T-cell (primary cell): ENCODE measurements at regions not wholly inside any gene's neighbourhood (a gene's known extent, or its start where the extent isn't known, plus 50 kb on each side); places are given as distances from the start of the nearest gene placed in this dataset.
A peak's percentile ranks its signal among the peaks of the same experiment; 100 is the strongest.
"Not testable (repeated sequence)": the region's sequence is repeated elsewhere in the genome, so short reads cannot be mapped to it uniquely, and the experiment has no call there.

ENCODE experiments used
- ATAC-seq, 4 experiments: fragments of 200-7000 bp in 3 of 4; fragments of 150-1000 bp in 1 of 4; cut with Tn5 transposase; replicated peaks in 1 of 4; 1 replicate in 3 of 4; 2 replicates in 1 of 4; pipeline ENCODE4 v1.10.0; 2021; ENCODE audit warnings: moderate library complexity in 3 of 4, mild to moderate bottlenecking in 2 of 4, moderate number of reproducible peaks in 1 of 4
- CTCF ChIA-PET, 2 donors: fragments of 300-600 bp; sonication (Branson Sonifier 250); formaldehyde crosslinking; loops; one replicate each; lab custom pipeline; 2022; ENCODE audit warnings: antibody characterized with exemption in 2 of 2; lab: Charles Lee
- POLR2A ChIA-PET, 2 donors: fragments of 300-600 bp; sonication (Branson Sonifier 250); formaldehyde crosslinking; loops; one replicate each; lab custom pipeline; 2022; ENCODE audit warnings: antibody characterized with exemption in 2 of 2; lab: Charles Lee
- DNase-seq, 35 experiments: peaks; one replicate each; pipeline versions ENCODE4 v3.0.0 to v3.0.0-alpha.2; 2013 to 2023
- H3K27ac ChIP-seq: one replicate; pipeline ENCODE4 v1.5.1; 2013; ENCODE audit warnings: low read length
- H3K27me3 ChIP-seq, 2 experiments: replicated peaks in 1 of 2; 1 replicate in 1 of 2; 2 replicates in 1 of 2; pipeline versions ENCODE4 v1.6.1 to v1.7.0; 2013; ENCODE audit warnings: low read length in 1 of 2, mixed read lengths in 1 of 2; ENCODE audit not compliant: control insufficient read depth in 2 of 2, insufficient read depth in 2 of 2; ENCODE audit errors: extremely low read depth in 1 of 2
- H3K36me3 ChIP-seq, 2 donors: 1 replicate in 1 of 2; 2 replicates in 1 of 2; pipeline versions ENCODE4 v1.6.1 to v1.7.0; 2013; ENCODE audit warnings: low read length in 1 of 2; ENCODE audit not compliant: control insufficient read depth in 2 of 2, insufficient read depth in 1 of 2; ENCODE audit errors: extremely low read depth in 1 of 2
- H3K4me1 ChIP-seq, 2 experiments: 1 replicate in 1 of 2; 2 replicates in 1 of 2; pipeline versions ENCODE4 v1.6.1 to v1.7.0; 2013; ENCODE audit warnings: low read length in 2 of 2, mixed read lengths in 1 of 2; ENCODE audit not compliant: insufficient read depth in 2 of 2, control insufficient read depth in 1 of 2; ENCODE audit errors: extremely low read depth in 1 of 2
- H3K4me3 ChIP-seq, 2 donors: 1 replicate in 1 of 2; 2 replicates in 1 of 2; pipeline versions ENCODE4 v1.5.1 to v1.7.0; 2013; ENCODE audit warnings: mild to moderate bottlenecking in 2 of 2, low read length in 1 of 2, moderate library complexity in 1 of 2; ENCODE audit not compliant: control insufficient read depth in 1 of 2; ENCODE audit errors: extremely low read depth in 1 of 2
- H3K9me3 ChIP-seq: 2 replicates; pipeline ENCODE4 v1.7.0; 2013
- H3K27ac Mint-ChIP-seq, 2 donors: one replicate each; pipeline ENCODE4 v1.8.0; 2020 to 2021; ENCODE audit warnings: mild to moderate bottlenecking in 2 of 2, mixed read lengths in 2 of 2
- H3K27me3 Mint-ChIP-seq, 2 donors: one replicate each; pipeline ENCODE4 v1.8.0; 2021 to 2022; ENCODE audit warnings: mixed read lengths in 2 of 2
- H3K36me3 Mint-ChIP-seq: one replicate; pipeline ENCODE4 v1.8.0; 2021; ENCODE audit warnings: mixed read lengths
- H3K4me1 Mint-ChIP-seq, 3 donors: one replicate each; pipeline ENCODE4 v1.8.0; 2020 to 2022; ENCODE audit warnings: mixed read lengths in 3 of 3, mild to moderate bottlenecking in 1 of 3
- H3K4me3 Mint-ChIP-seq, 3 donors: one replicate each; pipeline ENCODE4 v1.8.0; 2020 to 2022; ENCODE audit warnings: mild to moderate bottlenecking in 3 of 3, mixed read lengths in 3 of 3, moderate library complexity in 3 of 3
- H3K9me3 Mint-ChIP-seq, 3 donors: one replicate each; pipeline ENCODE4 v1.8.0; 2020 to 2022; ENCODE audit warnings: mixed read lengths in 3 of 3
- WGBS: methylation state at CpG from one replicate; pipeline ENCODE4 v1.1.5; 2013; ENCODE audit warnings: missing lambda C conversion rate; ENCODE audit not compliant: insufficient coverage; 5-methylcytosine and 5-hydroxymethylcytosine counted together

- H3K9me3 Mint-ChIP-seq: no peaks in the 10 kb centered on the region
- POLR2A ChIA-PET: no interaction called here
Observed at GRCh38 chr14:106459971-106460730, 933.8 kb downstream of the TMEM121 start.

GRCh38 chr14:106460916-106461315 is 934.5 kb downstream of the TMEM121 start:
- H3K27ac ChIP-seq: no peak overlapping the region
- no peaks in the 10 kb centered on the region for H3K36me3 ChIP-seq
- H3K4me1 ChIP-seq: no peaks in the 10 kb centered on the region
- Mint-ChIP-seq H3K27me3 (peaks cover 0 to 9% of the 10 kb centered on the region in 2 donors), H3K27ac (no peak overlapping the region), H3K4me3 (no peak overlapping the region), H3K9me3 (no peaks in the 10 kb centered on the region), H3K4me1 (peaks cover 0 to 6% (median 0%) of the 10 kb centered on the region in 3 donors), H3K36me3 (no peaks in the 10 kb centered on the region)
- H3K9me3 ChIP-seq: no peaks in the 10 kb centered on the region
- peaks cover 0 to 13% of the 10 kb centered on the region in 2 experiments for H3K27me3 ChIP-seq
- DNase-seq (no peak), ATAC-seq (no peak)
- CTCF ChIA-PET: interaction anchor here (0.6 to 1.2 kb wide), 3 partner anchors 58 to 237 kb away, joined by 3 to 5 read pairs (median 4); no protein-coding TSS in a partner anchor
- WGBS: 93% methylated on average over 5 of the region's 25 CpGs
- POLR2A ChIA-PET: no interaction called here
- no peak overlapping the region for H3K4me3 ChIP-seq

More at GRCh38 chr14:106459971-106460730, 933.8 kb downstream of the TMEM121 start:
- H3K4me1 Mint-ChIP-seq: peaks cover 0 to 6% (median 0%) of the 10 kb centered on the region in 3 donors
- H3K4me3 ChIP-seq: no peak overlapping the region
- WGBS: 85% methylated on average over 34 of the region's 40 CpGs
- H3K27ac ChIP-seq: no peak overlapping the region
- peaks cover 0 to 13% of the 10 kb centered on the region in 2 experiments for H3K27me3 ChIP-seq
- ATAC-seq: peak in 3 of 4 experiments; percentile 41 to 74 (median 66)
- H3K9me3 ChIP-seq: no peaks in the 10 kb centered on the region
- H3K36me3 Mint-ChIP-seq: no peaks in the 10 kb centered on the region
- DNase-seq: peak; percentile 20 to 71 (median 55)
- no peak overlapping the region for H3K27ac Mint-ChIP-seq
- no peaks in the 10 kb centered on the region for H3K4me1 ChIP-seq
- H3K27me3 Mint-ChIP-seq: peaks cover 0 to 9% of the 10 kb centered on the region in 2 donors
- no peaks in the 10 kb centered on the region for H3K36me3 ChIP-seq
- CTCF ChIA-PET: interaction anchor here in 1 of 2 donors (0.8 to 1.2 kb wide), 2 partner anchors 58 to 71 kb away, joined by 3 to 5 read pairs; no protein-coding TSS in a partner anchor
- no peak overlapping the region for H3K4me3 Mint-ChIP-seq

GRCh38 chr14:106466483-106466882 is 940.1 kb downstream of the TMEM121 start:
- ATAC-seq, H3K9me3 Mint-ChIP-seq, H3K36me3 ChIP-seq, H3K27me3 ChIP-seq, H3K9me3 ChIP-seq, POLR2A ChIA-PET, DNase-seq, H3K36me3 Mint-ChIP-seq, H3K27ac Mint-ChIP-seq, H3K4me1 ChIP-seq, H3K27me3 Mint-ChIP-seq, H3K27ac ChIP-seq, H3K4me3 ChIP-seq, H3K4me1 Mint-ChIP-seq, H3K4me3 Mint-ChIP-seq: not testable (repeated sequence)
- CTCF ChIA-PET: interaction anchor here in 1 of 2 donors (1.2 kb wide), 1 partner anchor 46 kb away, joined by 5 read pairs; no protein-coding TSS in a partner anchor
- no CpG with 5 or more reads among the region's 4 CpGs for WGBS

GRCh38 chr14:106468869-106469268 is 942.5 kb downstream of the TMEM121 start:
- DNase-seq (peak in 11 of 35 experiments; percentile 3 to 22 (median 13)), ATAC-seq (peak; percentile 59 to 89 (median 73))
- H3K27me3 Mint-ChIP-seq, H3K9me3 Mint-ChIP-seq, H3K4me1 ChIP-seq, H3K36me3 ChIP-seq, H3K27me3 ChIP-seq, H3K36me3 Mint-ChIP-seq, H3K4me3 ChIP-seq, H3K4me3 Mint-ChIP-seq, H3K27ac ChIP-seq, H3K9me3 ChIP-seq, H3K4me1 Mint-ChIP-seq: not testable (repeated sequence)
- POLR2A ChIA-PET: interaction anchor here in 1 of 2 donors (0.6 kb wide), 1 partner anchor 25 kb away, joined by 3 read pairs; no protein-coding TSS in a partner anchor
- CTCF ChIA-PET: interaction anchor here (0.9 to 3.2 kb wide), 12 partner anchors 10 to 352 kb away, joined by 3 to 16 read pairs (median 4); no protein-coding TSS in a partner anchor
- peak overlapping the region in 1 of 2 donors; percentile 71 for H3K27ac Mint-ChIP-seq
- 44% methylated on average over 3 of the region's 4 CpGs for WGBS

GRCh38 chr14:106470028-106470427 is 943.6 kb downstream of the TMEM121 start:
- H3K36me3 ChIP-seq, H3K9me3 Mint-ChIP-seq, H3K27ac ChIP-seq, POLR2A ChIA-PET, H3K4me1 Mint-ChIP-seq, H3K27me3 ChIP-seq, H3K36me3 Mint-ChIP-seq, H3K9me3 ChIP-seq, H3K27me3 Mint-ChIP-seq, H3K4me3 ChIP-seq, H3K4me1 ChIP-seq: not testable (repeated sequence)
- CTCF ChIA-PET: interaction anchor here (0.6 to 3.2 kb wide), 9 partner anchors 9 to 65 kb away, joined by 3 to 16 read pairs (median 4); no protein-coding TSS in a partner anchor
- peak overlapping the region in 1 of 2 donors; percentile 82 for H3K27ac Mint-ChIP-seq
- WGBS: no CpG with 5 or more reads among the region's 3 CpGs
- ATAC-seq: peak; percentile 80 to 90 (median 85)
- H3K4me3 Mint-ChIP-seq: peak overlapping the region in 1 of 3 donors; percentile 37
- peak in 2 of 35 experiments; percentile 8 to 32 for DNase-seq

- no CpG with 5 or more reads among the region's 6 CpGs for WGBS
- H3K36me3 Mint-ChIP-seq, H3K9me3 ChIP-seq, H3K36me3 ChIP-seq, H3K4me3 ChIP-seq, H3K27ac ChIP-seq, H3K27me3 ChIP-seq, ATAC-seq, H3K27me3 Mint-ChIP-seq, H3K27ac Mint-ChIP-seq, H3K4me1 ChIP-seq, POLR2A ChIA-PET, H3K9me3 Mint-ChIP-seq, CTCF ChIA-PET, H3K4me3 Mint-ChIP-seq, DNase-seq: not testable (repeated sequence)
- H3K4me1 Mint-ChIP-seq: peaks cover 3 to 12% (median 8%) of the 10 kb centered on the region in 3 donors
Observed at GRCh38 chr14:106474261-106475028, 948.1 kb downstream of the TMEM121 start.
